Stimulated activated CD8-positive, alpha-beta memory T cell treated with anti-CD3 and anti-CD28 coated beads, Interleukin-2, amount 100 ng/mL, for 48 hours (primary cell): ENCODE measurements at regions not wholly inside any gene's neighbourhood (a gene's known extent, or its start where the extent isn't known, plus 50 kb on each side); places are given as distances from the start of the nearest gene placed in this dataset.
"Not testable (repeated sequence)": the region's sequence is repeated elsewhere in the genome, so short reads cannot be mapped to it uniquely, and the experiment has no call there.

Source experiments
- DNase-seq, 2 donors: peaks; one replicate each; pipeline ENCODE4 v3.0.0-alpha.2; 2020; ENCODE audit warnings: low read depth in 2 of 2

DNA sequence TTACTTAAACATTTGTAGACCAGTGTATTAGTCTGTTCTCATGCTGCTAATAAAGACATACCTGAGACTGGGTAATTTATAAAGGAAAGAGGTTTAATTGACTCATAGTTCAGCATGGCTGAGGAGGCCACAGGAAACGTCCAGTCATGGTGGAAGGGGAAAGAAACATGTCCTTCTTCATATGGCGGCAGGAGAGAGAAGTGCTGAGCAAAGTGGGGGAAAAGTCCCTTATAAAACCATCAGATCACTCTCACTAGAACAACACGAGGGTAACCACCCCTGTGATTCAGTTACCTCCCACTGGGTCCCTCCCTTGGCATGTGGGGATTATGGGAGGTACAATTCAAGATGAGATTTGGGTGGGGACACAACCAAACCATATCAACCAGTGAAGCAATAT, 247.1 kb downstream of the UTRN start:
- DNase-seq = not testable (repeated sequence)

DNA sequence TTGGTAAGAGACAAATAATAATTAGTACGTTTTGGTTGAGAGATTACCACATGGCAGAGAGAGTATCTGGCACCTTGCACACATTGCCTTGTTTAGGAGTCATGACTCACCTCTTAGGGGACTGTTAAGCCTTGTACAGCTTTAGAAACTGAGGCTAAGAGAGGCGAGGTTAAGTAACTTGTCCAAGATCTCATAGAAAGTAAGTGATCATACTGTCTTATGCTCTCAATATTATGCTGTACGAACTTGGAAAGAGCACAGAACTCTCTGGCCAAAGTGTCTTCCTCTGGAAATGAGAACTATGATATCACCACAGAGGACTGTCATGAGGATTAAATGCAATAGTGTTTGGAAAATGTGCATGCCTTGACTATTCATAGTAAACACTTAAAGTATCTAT, 249.0 kb downstream of the UTRN start:
- no peak for DNase-seq

DNA sequence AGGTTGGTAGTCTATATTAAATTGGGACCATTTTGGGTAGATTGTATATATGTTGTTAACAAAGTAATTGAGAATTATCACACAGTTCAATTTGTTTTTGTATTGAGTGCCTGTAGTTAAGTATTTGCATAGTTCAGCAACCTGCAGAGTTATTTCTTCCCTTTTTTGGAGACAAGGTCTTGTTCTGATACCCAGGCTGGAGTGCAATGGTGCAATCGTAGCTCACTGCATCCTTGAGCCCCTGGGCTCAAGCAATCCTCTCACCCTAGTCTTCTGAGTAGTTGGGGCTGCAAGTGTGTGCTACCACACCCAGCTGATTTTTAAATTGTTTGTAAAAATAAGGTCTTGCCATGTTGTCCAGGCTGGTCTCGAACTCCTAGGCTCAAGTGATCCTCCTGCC, 250.5 kb downstream of the UTRN start:
- DNase-seq = no peak

DNA sequence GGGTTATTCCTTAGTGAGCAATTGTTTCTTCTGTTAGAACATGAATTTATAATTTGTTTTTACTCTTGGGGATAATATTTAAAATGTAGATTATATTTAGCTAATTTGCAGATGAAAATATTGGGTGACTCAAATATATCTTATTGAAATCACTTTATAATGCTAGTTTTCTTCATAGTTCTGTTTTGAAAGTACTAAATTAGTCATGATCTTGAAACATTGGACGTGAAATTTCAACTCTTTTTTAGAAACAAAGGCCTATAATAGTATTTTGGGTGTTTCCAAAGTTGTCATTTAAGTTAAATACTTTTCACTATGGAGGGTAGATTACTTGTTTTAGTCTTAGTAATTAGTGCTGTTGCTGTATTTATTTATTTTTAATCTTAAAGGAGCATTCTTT, 250.9 kb downstream of the UTRN start:
- no peak for DNase-seq

DNA sequence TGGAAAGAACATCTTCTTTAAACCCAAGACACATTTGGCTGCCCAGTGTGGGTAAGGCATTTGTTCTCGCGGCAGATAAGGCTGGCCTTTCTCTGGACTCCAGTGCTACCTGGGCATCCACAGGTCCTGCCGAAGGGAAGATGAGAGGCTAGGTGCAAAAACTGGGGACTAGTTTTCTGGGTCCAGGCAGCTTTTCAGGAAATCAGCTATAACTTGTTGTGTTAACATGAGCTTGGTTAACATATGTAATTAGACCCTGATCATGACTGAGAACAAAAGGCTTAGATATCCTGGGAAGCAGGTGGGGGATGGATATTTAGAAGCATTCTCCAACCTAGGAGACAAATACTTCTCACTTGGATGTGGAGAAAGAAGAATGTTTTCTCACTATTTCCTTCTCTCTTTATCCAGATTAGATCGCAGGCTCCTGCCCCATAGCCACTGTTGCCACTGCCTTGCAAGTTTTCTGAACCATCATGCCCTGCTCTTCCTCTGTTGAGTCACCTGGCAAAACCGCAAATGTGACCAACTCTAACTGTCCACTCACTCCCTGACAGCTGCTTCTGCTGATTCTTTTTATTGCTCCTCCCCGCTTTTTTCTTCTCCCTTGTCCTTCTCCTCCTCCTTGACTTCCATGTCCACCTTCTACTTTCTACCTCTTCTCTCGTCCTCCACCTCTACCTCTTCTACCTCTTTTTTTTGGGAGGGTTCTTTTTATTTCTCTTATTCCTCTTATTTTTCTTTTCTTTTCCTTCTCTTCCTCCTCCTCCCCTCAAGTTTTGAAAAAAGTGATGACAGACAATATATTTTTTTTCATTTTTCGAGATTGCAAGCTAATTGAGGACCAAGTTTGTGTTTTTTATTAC, 258.1 kb downstream of the UTRN start:
- no peak for DNase-seq

DNA sequence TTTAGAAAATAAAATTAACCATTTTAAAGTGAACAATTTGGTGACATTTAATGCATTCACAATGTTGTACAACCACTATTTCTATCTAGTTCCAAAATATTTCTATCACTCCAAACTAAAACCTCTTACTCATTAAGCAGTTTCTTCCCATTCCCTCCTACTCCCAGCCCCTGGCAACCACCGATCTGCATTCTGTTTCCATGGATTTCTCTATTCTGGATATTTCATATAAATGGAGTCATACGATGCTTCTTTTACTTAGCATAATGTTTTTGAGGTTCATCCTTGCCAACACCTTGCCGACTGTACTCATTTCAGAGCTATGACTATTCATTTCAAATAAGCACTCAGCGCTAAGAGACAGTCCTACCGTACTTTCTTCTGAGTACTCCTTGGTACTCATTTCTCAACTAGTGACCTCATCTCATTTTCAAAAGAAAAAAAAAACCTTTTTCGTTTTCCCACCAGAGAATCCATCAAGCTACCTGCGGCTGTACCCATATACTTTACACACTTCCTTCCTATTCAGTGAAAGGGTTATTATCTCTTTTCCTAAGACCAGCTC, 259.2 kb downstream of the UTRN start:
- no peak for DNase-seq

DNA sequence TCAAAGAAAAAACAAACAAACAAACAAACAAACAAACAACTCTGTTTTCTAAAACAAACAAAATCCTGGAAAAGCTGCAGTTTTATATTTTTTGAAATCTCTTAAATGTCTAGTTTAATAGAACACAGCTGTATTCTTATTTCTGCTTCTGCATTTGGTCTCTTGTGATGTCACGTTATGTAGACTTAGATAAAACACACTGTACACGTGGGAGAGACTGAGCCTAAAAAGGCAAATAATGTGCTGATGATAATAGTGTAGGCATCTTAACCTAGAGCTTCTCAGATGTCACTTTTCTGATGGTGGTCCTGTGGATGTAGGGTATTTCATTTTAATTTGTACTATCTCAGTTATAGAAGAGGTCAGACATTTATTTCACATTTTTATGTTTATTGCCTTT, 261.7 kb downstream of the UTRN start:
- no peak for DNase-seq

DNA sequence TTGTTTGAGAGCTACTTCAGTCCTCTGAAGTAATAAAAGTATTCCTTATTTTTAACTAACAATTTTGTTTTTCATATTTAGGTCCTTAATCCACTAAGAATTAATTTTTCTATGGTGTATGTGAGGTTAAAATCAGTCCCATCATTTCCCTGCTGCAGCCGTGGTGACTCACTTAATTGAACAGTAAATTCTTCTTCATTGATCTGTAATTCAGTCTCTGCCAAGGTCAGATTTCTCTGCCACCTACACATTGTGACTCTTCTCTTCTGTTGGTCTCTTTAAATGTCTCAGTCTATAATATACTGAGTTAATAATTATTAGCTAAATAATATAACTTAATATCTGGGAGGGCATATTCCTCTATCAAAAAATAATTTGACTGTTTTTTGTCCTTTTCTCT, 262.3 kb downstream of the UTRN start:
- no peak for DNase-seq

DNA sequence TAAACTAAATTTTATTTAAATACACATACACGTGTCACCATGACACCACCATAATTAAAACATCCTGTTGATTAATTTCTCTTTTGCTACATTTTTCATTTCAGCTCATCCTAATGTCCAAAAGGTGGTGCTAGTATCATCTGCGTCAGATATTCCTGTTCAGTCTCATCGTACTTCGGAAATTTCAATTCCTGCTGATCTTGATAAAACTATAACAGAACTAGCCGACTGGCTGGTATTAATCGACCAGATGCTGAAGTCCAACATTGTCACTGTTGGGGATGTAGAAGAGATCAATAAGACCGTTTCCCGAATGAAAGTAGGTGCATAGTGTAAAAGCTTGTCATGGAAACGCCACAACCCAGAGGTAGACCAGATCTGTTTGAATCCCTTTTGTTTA, 263.4 kb downstream of the UTRN start:
- no peak for DNase-seq

DNA sequence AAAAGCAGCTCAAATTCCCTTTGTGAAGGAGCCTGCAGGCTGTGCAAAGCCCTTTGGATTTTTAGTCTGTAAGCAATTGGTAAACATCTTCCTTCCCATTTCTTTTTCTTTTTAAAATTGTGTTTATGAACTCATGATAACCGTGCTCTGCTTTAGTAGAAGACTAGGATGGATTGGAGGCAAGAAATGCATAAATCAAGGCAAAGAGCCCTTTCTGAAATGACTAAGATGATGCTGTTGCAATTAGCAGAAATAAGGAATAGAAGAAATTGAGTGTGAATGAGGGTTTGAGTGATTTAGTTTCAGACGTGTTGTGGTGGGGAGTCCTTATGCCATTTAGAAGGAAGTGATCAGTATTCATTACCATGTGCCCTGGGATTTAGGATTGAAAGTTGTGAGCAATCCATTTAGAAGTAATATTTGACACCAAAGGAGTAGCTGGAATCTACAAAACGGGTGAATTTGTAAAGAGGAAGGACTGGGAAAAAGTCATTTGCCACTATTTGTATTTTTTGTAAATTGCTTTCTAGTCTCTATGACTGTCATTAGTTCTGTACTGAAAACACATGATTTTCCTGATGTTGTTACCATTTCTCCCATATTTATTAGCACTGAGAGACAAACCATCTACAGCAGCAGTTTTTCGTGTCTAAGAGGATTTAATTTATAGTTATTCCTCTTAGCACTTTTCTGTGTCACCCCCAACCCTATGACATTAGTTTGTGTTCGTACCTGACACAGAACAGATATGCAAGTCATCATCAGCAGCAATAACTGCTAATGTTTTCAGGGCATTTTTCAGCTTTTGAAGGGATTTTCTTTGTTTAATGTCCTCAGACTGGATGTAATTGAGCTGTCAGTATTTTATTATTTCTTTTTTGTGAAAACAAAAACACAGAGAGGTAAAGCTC, 265.0 kb downstream of the UTRN start:
- no peak for DNase-seq

DNA sequence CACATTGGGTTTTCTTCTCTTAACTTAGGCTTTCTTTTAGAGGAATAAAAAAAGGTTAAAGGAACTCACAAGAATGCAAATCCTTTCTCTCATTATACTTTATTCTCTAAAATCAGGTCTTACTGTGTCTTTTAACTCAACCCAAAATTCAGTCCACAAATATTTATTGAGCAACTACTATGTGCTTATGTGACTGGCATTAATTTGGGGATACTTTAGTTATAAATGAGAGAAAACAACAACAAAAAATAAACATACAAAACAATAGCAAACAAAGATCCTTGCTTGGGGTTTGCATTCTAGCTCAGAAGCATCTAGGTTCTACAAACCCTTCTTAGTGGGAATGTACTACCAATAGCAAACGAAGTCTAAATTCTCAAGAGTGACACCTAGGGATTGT, 266.2 kb downstream of the UTRN start:
- no peak for DNase-seq

DNA sequence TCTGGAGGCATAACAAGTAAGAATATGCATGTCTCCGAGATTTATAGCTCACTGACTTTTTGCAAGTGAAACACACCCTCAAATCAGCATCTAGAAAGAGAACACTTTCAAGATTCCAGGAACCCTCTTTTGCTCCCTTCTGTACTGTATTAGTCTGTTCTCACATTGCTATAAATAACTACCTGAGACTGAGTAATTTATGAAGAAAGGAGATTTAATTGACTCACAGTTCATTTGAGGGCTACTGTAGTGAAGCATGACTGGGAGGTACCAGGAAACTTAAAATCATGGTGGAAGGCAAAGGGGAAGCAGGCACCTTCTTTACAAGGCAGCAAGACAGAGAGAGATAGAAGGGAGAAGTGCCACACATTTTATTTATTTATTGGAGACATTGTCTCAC, 269.9 kb downstream of the UTRN start:
- DNase-seq = no peak

DNA sequence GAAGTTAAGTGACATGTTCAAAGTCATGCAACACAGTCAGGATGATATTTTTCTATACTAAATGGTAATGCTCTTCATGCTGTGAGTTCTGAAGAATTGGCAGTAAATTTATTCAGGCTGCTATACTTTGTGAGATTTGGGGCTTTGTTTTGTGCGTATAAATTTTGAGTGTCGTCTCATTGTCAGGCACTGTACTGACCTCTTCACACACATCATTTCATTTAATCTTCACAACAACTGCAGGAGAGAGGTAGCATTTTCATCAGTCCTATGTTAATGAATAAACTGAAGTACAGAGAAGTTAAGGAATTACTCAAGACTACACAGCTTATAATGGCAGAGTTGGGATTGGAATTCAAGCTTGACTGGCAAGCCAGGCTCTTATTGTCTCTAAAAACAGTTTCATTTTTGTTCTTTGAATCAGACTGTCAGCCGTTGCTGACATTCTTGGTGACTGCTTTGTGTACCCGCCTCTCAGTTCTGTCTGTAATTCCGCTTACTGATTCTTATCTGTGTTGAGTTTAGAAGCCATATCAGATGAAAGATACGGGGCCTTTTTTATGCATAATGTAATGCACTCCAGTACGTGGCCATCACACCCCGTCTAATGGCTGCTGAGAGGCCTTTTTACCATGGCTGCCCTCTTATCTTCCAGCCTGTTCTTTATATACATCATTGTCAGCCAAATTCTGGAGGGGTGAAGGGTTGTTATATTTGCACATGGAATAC, 274.9 kb downstream of the UTRN start:
- DNase-seq = no peak

DNA sequence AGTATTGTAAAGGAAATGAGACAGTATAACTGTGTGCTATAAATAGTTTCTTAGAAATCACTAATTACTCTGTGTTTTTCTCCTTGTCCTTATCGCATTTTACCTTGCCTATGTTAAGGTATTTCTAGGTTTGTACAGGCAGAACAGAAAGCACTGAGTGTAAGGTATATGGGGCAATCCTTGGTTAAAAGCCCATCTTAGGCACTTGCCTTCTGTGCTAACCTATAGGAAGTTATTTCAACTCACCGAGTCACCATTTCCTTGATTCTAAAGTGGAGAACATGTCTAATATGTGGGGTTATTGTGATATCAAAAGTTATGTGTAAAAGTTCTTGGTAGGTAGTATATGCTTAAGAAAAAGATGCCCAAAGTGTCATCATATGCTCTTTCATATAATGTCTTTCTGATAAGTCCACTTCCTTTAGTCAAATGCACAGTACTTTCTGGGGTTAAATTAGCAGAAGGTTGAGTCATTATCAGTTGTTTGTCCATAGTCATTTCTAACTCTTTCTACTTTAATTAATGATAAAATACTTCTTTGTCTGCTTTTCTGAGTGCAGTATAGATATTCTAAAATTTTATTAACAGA, 276.4 kb downstream of the UTRN start:
- no peak for DNase-seq

DNA sequence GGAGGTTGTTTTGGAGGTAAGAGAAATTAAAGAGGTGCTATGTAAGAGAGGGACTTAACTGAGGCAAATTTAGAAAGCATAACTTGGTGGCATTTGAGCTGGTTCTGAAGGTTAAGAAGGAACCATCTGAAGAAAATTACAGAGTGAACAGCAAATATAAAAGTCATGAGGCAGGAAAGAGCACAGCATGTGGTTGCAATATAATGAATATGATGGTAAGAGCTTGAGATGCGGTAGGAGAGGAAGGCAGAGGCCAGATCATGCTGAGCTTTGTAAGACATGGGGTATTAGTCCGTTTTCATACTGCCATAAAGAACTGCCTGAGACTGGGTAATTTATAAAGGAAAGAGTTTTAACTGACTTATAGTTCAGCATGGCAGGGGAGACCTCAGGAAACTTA, 279.1 kb downstream of the UTRN start:
- no peak for DNase-seq

DNA sequence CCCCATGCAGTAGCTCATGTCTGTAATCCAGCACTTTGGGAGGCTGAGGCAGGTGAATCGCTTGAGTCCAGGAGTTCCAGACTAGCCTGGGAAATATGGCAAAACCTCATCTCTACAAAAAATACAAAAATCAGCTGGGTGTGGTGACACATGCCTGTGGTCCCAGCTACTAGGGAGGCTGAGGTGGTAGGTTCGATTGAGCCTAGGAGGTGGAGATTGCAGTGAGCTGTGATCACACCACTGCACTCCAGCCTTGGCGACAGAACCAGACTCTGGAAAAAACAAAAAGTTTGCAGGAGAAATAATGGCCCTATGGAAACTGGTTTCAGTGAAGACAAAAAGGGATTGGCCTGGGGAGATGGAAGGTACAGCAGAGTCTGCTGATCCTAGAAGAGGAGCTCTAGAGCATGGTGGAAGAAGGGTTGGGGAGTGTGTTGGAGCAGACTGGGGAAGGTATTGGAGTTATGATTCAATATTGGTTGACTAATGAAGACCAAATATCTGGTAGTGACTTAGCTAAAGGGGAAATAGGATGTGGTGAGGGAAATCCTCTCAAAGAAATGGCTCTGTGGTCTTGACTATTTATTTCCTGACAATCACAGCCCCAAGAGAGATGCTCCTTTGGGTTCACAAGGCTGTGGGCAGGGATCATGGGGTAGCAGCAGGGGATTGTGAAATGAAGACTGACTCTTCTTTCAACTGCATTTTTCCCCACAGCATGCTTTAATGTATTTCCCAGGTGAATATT, 281.9 kb downstream of the UTRN start:
- no peak for DNase-seq

DNA sequence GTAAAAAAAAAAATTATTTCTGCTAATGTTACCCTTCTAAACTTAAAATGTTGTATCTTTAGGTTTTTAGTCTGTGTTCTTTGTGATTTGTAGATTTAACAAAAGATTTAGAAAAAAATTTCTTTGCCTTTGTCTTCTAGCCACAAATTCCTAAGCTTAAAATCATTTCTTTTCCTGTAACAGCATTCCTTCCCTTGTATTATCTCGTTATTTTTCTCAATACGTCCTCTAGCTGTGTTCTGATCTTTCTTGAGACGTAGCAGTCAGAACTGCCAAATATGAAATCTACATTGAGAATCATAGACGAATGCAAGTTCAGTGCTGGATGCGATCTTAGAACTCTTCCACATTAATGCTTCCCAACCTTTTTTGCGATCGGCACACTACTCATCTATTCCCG, 283.1 kb downstream of the UTRN start:
- no peak for DNase-seq

DNA sequence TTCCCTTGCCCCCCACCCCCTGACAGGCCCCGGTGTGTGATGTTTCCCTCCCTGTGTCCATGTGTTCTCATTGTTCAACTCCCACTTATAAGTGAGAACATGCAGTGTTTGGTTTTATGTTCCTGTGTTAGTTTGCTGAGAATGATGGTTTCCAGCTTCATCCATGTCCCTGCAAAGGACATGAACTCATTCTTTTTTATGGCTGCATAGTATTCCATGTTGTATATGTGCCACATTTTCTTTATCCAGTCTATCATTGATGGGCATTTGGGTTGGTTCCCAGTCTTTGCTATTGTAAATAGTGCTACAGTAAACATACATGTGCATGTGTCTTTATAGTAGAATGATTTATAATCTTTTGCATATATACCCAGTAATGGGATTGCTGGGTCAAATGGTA, 287.4 kb downstream of the UTRN start:
- not testable (repeated sequence) for DNase-seq

DNA sequence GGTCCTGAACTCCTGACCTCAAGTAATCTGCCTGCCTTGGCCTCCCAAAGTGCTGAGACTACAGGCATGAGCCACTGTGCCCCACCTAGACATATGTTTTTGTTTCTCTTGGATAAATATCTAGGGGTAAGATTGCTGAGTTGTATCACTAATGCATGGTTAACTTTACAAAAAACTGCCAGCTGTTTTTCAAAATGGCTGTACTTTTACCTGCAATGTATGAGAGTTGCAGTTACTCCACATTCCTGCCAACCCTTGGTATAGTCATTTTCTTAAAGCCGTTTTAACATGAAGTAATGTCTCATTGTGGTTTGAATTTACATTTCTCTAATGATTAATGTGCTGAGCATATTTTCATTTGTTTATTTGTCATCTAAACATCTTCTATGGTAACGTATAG, 289.7 kb downstream of the UTRN start:
- no peak for DNase-seq

DNA sequence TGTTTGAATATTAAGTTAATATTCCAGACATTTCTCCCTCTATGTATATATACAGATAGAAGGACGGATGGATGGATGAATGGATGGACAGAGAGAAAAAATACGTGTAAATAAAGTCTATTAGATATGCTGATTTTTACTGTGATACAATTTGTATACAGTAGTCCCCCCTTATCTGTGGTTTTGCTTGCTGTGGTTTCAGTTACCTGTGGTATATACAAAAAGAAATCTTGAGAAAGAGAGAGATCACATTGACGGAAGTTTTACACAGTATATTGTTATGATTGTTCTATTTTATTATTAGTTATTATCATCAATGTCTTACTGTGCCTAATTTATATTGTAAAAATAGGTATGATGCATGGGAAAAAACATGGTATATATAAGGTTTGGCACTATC, 290.2 kb downstream of the UTRN start:
- DNase-seq = no peak

DNA sequence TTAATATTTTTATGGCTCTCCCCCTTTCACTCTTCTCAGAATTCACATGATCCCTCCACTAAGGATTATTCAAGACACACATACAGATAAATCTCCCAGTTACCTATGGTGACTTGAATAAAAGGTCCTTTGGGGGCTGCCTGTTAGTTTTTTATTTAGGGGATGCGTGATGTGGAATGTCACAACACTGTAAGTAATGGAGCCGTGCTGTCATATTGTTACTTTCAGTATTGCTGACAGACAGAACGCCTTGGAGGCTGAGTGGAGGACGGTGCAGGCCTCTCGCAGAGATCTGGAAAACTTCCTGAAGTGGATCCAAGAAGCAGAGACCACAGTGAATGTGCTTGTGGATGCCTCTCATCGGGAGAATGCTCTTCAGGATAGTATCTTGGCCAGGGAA, 291.7 kb downstream of the UTRN start:
- DNase-seq = no peak
